H1 (cell line): ENCODE measurements at regions not wholly inside any gene's neighbourhood (a gene's known extent, or its start where the extent isn't known, plus 50 kb on each side); places are given as distances from the start of the nearest gene placed in this dataset.

ENCODE experiments used
- CTCF ChIA-PET: fragments of 300-600 bp; sonication (Branson Sonifier 250); formaldehyde crosslinking; loops from one replicate; lab custom pipeline; 2021; ENCODE audit not compliant: partially characterized antibody; lab: Charles Lee
- POLR2A ChIA-PET: fragments of 300-600 bp; sonication (Branson Sonifier 250); formaldehyde crosslinking; loops from one replicate; lab custom pipeline; 2021; ENCODE audit warnings: inconsistent platforms; ENCODE audit not compliant: partially characterized antibody; lab: Charles Lee
- DNase-seq, 2 experiments: peaks; one replicate each; pipeline versions ENCODE4 v3.0.0 to v3.0.0-alpha.2; 2010 to 2022; ENCODE audit warnings: low spot score in 2 of 2, low read depth in 1 of 2, mixed read lengths in 1 of 2
- FAIRE-seq: peaks from 2 replicates; lab custom pipeline; 2011; peaks lifted over from hg19 to GRCh38; lab: Jason Lieb, UNC
- H2AFZ ChIP-seq: 2 replicates; pipeline ENCODE4 v1.8.1; 2012; ENCODE audit warnings: low read length, inconsistent platforms
- H2AK5ac ChIP-seq: 2 replicates; pipeline ENCODE4 v1.6.1; 2013; ENCODE audit warnings: low read depth, low read length
- H2BK120ac ChIP-seq: replicated peaks from 2 replicates; pipeline ENCODE3; 2013; ENCODE audit warnings: low read depth, low read length, inconsistent platforms
- H2BK12ac ChIP-seq: 2 replicates; pipeline ENCODE4 v1.6.1; 2013; ENCODE audit warnings: low read depth, low read length
- H2BK15ac ChIP-seq: 2 replicates; pipeline ENCODE4 v1.6.1; 2013; ENCODE audit warnings: low read length
- H2BK20ac ChIP-seq: 2 replicates; pipeline ENCODE4 v1.6.1; 2013; ENCODE audit warnings: low read length
- H2BK5ac ChIP-seq: 2 replicates; pipeline ENCODE4 v1.6.1; 2013; ENCODE audit warnings: low read depth, low read length
- H3K14ac ChIP-seq: 2 replicates; pipeline ENCODE4 v1.6.1; 2013; ENCODE audit warnings: inconsistent platforms; ENCODE audit not compliant: insufficient read length
- H3K18ac ChIP-seq: 2 replicates; pipeline ENCODE4 v1.6.1; 2013; ENCODE audit warnings: low read length; ENCODE audit errors: extremely low read depth
- H3K23ac ChIP-seq: 2 replicates; pipeline ENCODE4 v1.6.1; 2013; ENCODE audit warnings: inconsistent platforms; ENCODE audit not compliant: insufficient read length
- H3K23me2 ChIP-seq: 2 replicates; pipeline ENCODE4 v1.6.1; 2013; ENCODE audit warnings: low read depth, low read length
- H3K27ac ChIP-seq: 2 replicates; pipeline ENCODE4 v1.6.1; 2011; ENCODE audit warnings: low read depth, low read length, inconsistent platforms
- H3K27me3 ChIP-seq, 4 experiments: replicated peaks in 1 of 4; 1 replicate in 1 of 4; 2 replicates in 3 of 4; pipeline versions ENCODE4 v1.6.1 to v1.8.1; 2011 to 2013; ENCODE audit warnings: low read length in 3 of 4, mild to moderate bottlenecking in 3 of 4, inconsistent platforms in 2 of 4, mixed read lengths in 2 of 4, moderate library complexity in 1 of 4; ENCODE audit not compliant: control insufficient read depth in 3 of 4, insufficient read depth in 3 of 4; ENCODE audit errors: extremely low read depth in 1 of 4
- H3K36me3 ChIP-seq, 4 experiments: 2 replicates each; pipeline versions ENCODE4 v1.6.1 to v1.8.1; 2011 to 2013; ENCODE audit warnings: mild to moderate bottlenecking in 4 of 4, low read length in 3 of 4, moderate library complexity in 2 of 4, control low read depth in 1 of 4, inconsistent platforms in 1 of 4; ENCODE audit not compliant: insufficient read depth in 4 of 4, control insufficient read depth in 2 of 4
- H3K4ac ChIP-seq: replicated peaks from 2 replicates; pipeline ENCODE3; 2013; ENCODE audit warnings: low read length, low read depth, mixed read lengths, inconsistent platforms; ENCODE audit not compliant: insufficient read length
- H3K4me1 ChIP-seq, 4 experiments: replicated peaks in 1 of 4; 1 replicate in 1 of 4; 2 replicates in 3 of 4; pipeline versions ENCODE4 v1.6.1 to v1.8.1; 2011 to 2013; ENCODE audit warnings: low read length in 3 of 4, inconsistent platforms in 2 of 4, mixed read lengths in 1 of 4; ENCODE audit not compliant: insufficient read depth in 4 of 4, control insufficient read depth in 3 of 4
- H3K4me2 ChIP-seq, 2 experiments: 2 replicates each; pipeline versions ENCODE4 v1.6.1 to v1.8.1; 2011 to 2013; ENCODE audit warnings: low read depth in 2 of 2, low read length in 2 of 2, control low read depth in 1 of 2, inconsistent platforms in 1 of 2, mild to moderate bottlenecking in 1 of 2; ENCODE audit not compliant: insufficient read depth in 1 of 2
- H3K4me3 ChIP-seq, 4 experiments: fragments of 200-600, 300-600 bp in 1 of 4; sonication (generic), shearing (Covaris generic), sonication (Bioruptor Twin) in 1 of 4; 2 replicates each; pipeline versions ENCODE4 v1.5.1 to v1.8.1; 2011 to 2016; ENCODE audit warnings: low read length in 4 of 4, low read depth in 3 of 4, control low read depth in 2 of 4, inconsistent platforms in 2 of 4, mild to moderate bottlenecking in 2 of 4, mixed read lengths in 1 of 4, moderate library complexity in 1 of 4; ENCODE audit not compliant: insufficient read depth in 2 of 4; ENCODE audit errors: extremely low read depth in 1 of 4
- H3K56ac ChIP-seq: replicated peaks from 2 replicates; pipeline ENCODE3; 2013; ENCODE audit warnings: low read depth, mild to moderate bottlenecking, mixed read lengths, low read length, inconsistent platforms; ENCODE audit not compliant: insufficient read length
- H3K79me1 ChIP-seq: 2 replicates; pipeline ENCODE4 v1.6.1; 2013; ENCODE audit warnings: low read depth, low read length, control low read depth
- H3K79me2 ChIP-seq, 2 experiments: 2 replicates each; pipeline versions ENCODE4 v1.6.1 to v1.8.1; 2012 to 2013; ENCODE audit warnings: low read length in 2 of 2, mild to moderate bottlenecking in 2 of 2, inconsistent platforms in 1 of 2; ENCODE audit not compliant: insufficient read depth in 2 of 2, control insufficient read depth in 1 of 2
- H3K9ac ChIP-seq, 4 experiments: replicated peaks in 1 of 4; 1 replicate in 1 of 4; 2 replicates in 3 of 4; pipeline versions ENCODE4 v1.6.1 to v1.8.1; 2011 to 2013; ENCODE audit warnings: low read depth in 3 of 4, low read length in 3 of 4, control low read depth in 2 of 4, mild to moderate bottlenecking in 2 of 4, moderate library complexity in 2 of 4, inconsistent platforms in 1 of 4; ENCODE audit errors: extremely low read depth in 1 of 4
- H3K9me3 ChIP-seq, 2 experiments: 2 replicates each; pipeline versions ENCODE4 v1.6.1 to v1.8.1; 2012 to 2013; ENCODE audit warnings: mild to moderate bottlenecking in 2 of 2, moderate library complexity in 2 of 2, control low read depth in 1 of 2, inconsistent platforms in 1 of 2, low read depth in 1 of 2, low read length in 1 of 2, mixed read lengths in 1 of 2; ENCODE audit not compliant: insufficient read depth in 2 of 2
- H4K20me1 ChIP-seq, 2 experiments: replicated peaks in 1 of 2; 2 replicates each; pipeline versions ENCODE3 to v1.8.1; 2011 to 2013; ENCODE audit warnings: inconsistent platforms in 2 of 2, low read length in 2 of 2, mild to moderate bottlenecking in 1 of 2; ENCODE audit not compliant: insufficient read depth in 2 of 2, control insufficient read depth in 1 of 2
- H4K5ac ChIP-seq: 2 replicates; pipeline ENCODE4 v1.6.1; 2013; ENCODE audit warnings: low read length, low read depth, mixed read lengths, inconsistent platforms; ENCODE audit not compliant: insufficient read length
- H4K8ac ChIP-seq: 2 replicates; pipeline ENCODE4 v1.8.0; 2013; ENCODE audit warnings: mild to moderate bottlenecking, moderate library complexity, low read length, inconsistent platforms; ENCODE audit not compliant: insufficient read depth; ENCODE audit errors: extremely low read depth
- H4K91ac ChIP-seq: replicated peaks from 2 replicates; pipeline ENCODE3; 2013; ENCODE audit warnings: low read length, mixed read lengths, inconsistent platforms; ENCODE audit not compliant: insufficient read length
- BCL11A ChIP-seq, 2 experiments: IDR thresholded peaks; one replicate each; pipeline ENCODE4 v1.6.1; 2011; ENCODE audit warnings: low read depth in 2 of 2, low read length in 2 of 2, mild to moderate bottlenecking in 2 of 2
- CREB1 ChIP-seq: IDR thresholded peaks from 2 replicates; pipeline ENCODE4 v1.6.1; 2012; ENCODE audit warnings: inconsistent platforms
- CTBP2 ChIP-seq: IDR thresholded peaks from 2 replicates; pipeline ENCODE4 v1.7.0; 2011; ENCODE audit warnings: borderline replicate concordance, mild to moderate bottlenecking, moderate library complexity, mixed read lengths, low read length; ENCODE audit not compliant: insufficient read depth, insufficient read length
- JUN ChIP-seq: IDR thresholded peaks from 2 replicates; pipeline ENCODE4 v1.6.1; 2011; ENCODE audit warnings: low read depth, mild to moderate bottlenecking, improper control_type of control experiment, low read length
- KDM1A ChIP-seq: fragments of 200-600, 300-600 bp; sonication (generic); IDR thresholded peaks from 2 replicates; pipeline ENCODE4 v1.7.1; 2016; ENCODE audit warnings: mild to moderate bottlenecking, low read length, borderline replicate concordance
- WGBS, 2 experiments: shearing (Covaris generic) in 1 of 2; methylation state at CpG; one replicate each; pipeline versions ENCODE4 v1.1.6 to v1.1.7; 2013 to 2015; ENCODE audit warnings: low lambda C conversion rate in 2 of 2, mixed read lengths in 2 of 2, inconsistent platforms in 1 of 2, low coverage in 1 of 2, missing lambda C conversion rate in 1 of 2; ENCODE audit not compliant: insufficient replicate concordance in 2 of 2, insufficient coverage in 1 of 2, insufficient read length in 1 of 2; ENCODE audit errors: extremely low coverage in 1 of 2, missing lambda C conversion rate in 1 of 2; 5-methylcytosine and 5-hydroxymethylcytosine counted together
- TF ChIP-seq, protein P1 (sequence below): IDR thresholded peaks from 2 replicates; pipeline ENCODE4 v1.6.1; 2012; ENCODE audit warnings: inconsistent platforms

- no peak overlapping the region for H3K56ac ChIP-seq
- no peak overlapping the region for H4K8ac ChIP-seq
- no peak overlapping the region for H4K91ac ChIP-seq
- H4K5ac ChIP-seq, result no peak overlapping the region
- ChIA-PET CTCF (interaction anchor here (1.4 kb wide), 1 partner anchor 25 kb away, joined by 3 read pairs; no protein-coding TSS in a partner anchor), POLR2A (no interaction called here)
- no peak overlapping the region for H2BK12ac ChIP-seq
- H3K14ac ChIP-seq, result no peak overlapping the region
- H3K4ac ChIP-seq, result no peak overlapping the region
- no peak overlapping the region for H3K4me2 ChIP-seq
- WGBS, 2 experiments, result 93% methylated on average over 7 of the region's 7 CpGs; no CpG with 5 or more reads in 1 of the 2 experiments
- FAIRE-seq (no peak), DNase-seq (no peak)
- H3K23me2 ChIP-seq, result no peaks in the 10 kb centered on the region
- no peak overlapping the region for H3K4me3 ChIP-seq
- H2BK20ac ChIP-seq, result no peak overlapping the region
- no peak overlapping the region for H2BK5ac ChIP-seq
- H2BK120ac ChIP-seq, result no peak overlapping the region
- no peak overlapping the region for H2BK15ac ChIP-seq
- H2AFZ ChIP-seq, result no peak overlapping the region
- peaks cover 13 to 22% (median 19%) of the 10 kb centered on the region in 4 experiments; a peak in 6 of 7 replicates for H3K4me1 ChIP-seq
- H3K9me3 ChIP-seq, result peaks cover 5 to 6% of the 10 kb centered on the region in 2 experiments; a peak in 1 of 4 replicates
- H3K36me3 ChIP-seq, result peaks cover 0 to 10% (median 5%) of the 10 kb centered on the region in 4 experiments; a peak in 4 of 8 replicates
- H2AK5ac ChIP-seq, result no peak overlapping the region
- no peaks in the 10 kb centered on the region for H3K79me1 ChIP-seq
- no peaks in the 10 kb centered on the region for H3K79me2 ChIP-seq
- no peak overlapping the region for H3K27ac ChIP-seq
- H3K23ac ChIP-seq, result no peak overlapping the region
- H3K9ac ChIP-seq, result no peak overlapping the region
- no peaks in the 10 kb centered on the region for H3K27me3 ChIP-seq
- H4K20me1 ChIP-seq, result no peaks in the 10 kb centered on the region
- H3K18ac ChIP-seq, result no peak overlapping the region
- TF ChIP-seq KDM1A (no peak), JUN (no peak), CTBP2 (no peak), CREB1 (no peak), BCL11A (IDR thresholded peaks at IDR 0.05; ENCODE audit: low read depth in 2 of 2, low read length in 2 of 2) (no peak)
- TF ChIP-seq, protein P1, sequence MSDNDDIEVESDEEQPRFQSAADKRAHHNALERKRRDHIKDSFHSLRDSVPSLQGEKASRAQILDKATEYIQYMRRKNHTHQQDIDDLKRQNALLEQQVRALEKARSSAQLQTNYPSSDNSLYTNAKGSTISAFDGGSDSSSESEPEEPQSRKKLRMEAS, result no peak
These were observed 282.0 kb upstream of the RGS6 start for GRCh38 chr14:71650187-71650755.
